Prostate gland (tissue), 2 donors: ENCODE measurements at regions not wholly inside any gene's neighbourhood (a gene's known extent, or its start where the extent isn't known, plus 50 kb on each side); places are given as distances from the start of the nearest gene placed in this dataset.

Experiments used
- DNase-seq: peaks from one replicate; pipeline ENCODE4 v3.0.0-alpha.2; 2019; ENCODE audit warnings: low spot score
- H3K27ac ChIP-seq, 2 donors: fragments of 200-600 bp; sonication (generic); 2 replicates each; pipeline ENCODE4 v1.5.1; 2017 to 2019
- H3K27me3 ChIP-seq: fragments of 200-600 bp; sonication (generic); replicated peaks from 2 replicates; pipeline ENCODE4 v1.5.1; 2019; ENCODE audit not compliant: insufficient read depth
- H3K36me3 ChIP-seq, 2 donors: fragments of 200-600 bp; sonication (generic); 1 replicate in 1 of 2; 2 replicates in 1 of 2; pipeline versions ENCODE4 v1.5.1 to v1.8.1; 2017 to 2019
- H3K4me1 ChIP-seq: fragments of 200-600 bp; sonication (generic); replicated peaks from 2 replicates; pipeline ENCODE4 v1.5.1; 2019
- H3K4me3 ChIP-seq, 2 donors: fragments of 200-600 bp; sonication (generic); 2 replicates each; pipeline ENCODE4 v1.5.1; 2017 to 2019
- H3K9me3 ChIP-seq: fragments of 200-600 bp; sonication (generic); 2 replicates; pipeline ENCODE4 v1.5.1; 2017
- POLR2A ChIP-seq: fragments of 450-650 bp; IDR thresholded peaks from one replicate; pipeline ENCODE4 v1.6.1; 2016; ENCODE audit warnings: antibody characterized with exemption, mild to moderate bottlenecking
- POLR2AphosphoS5 ChIP-seq: sonication (generic); formaldehyde crosslinking; IDR thresholded peaks from one replicate; pipeline ENCODE4 v1.6.1; 2017; ENCODE audit warnings: antibody characterized with exemption
- WGBS: methylation state at CpG from one replicate; pipeline ENCODE4 v1.1.5; 2018; 5-methylcytosine and 5-hydroxymethylcytosine counted together
- intact Hi-C: fragments of 100-400 bp; cut with DNase I; formaldehyde crosslinking; loops from one replicate; pipeline ENCODE4 v1.14.2; 2022
- TF ChIP-seq, protein P1 (sequence below), 4 experiments: fragments of 200-600 bp in 2 of 4; fragments of 450-650 bp in 2 of 4; sonication (generic) in 2 of 4; IDR thresholded peaks; 1 replicate in 3 of 4; 2 replicates in 1 of 4; pipeline ENCODE4 v1.5.1; 2016 to 2019; ENCODE audit warnings: antibody characterized with exemption in 4 of 4, mild to moderate bottlenecking in 2 of 4, moderate library complexity in 2 of 4

DNA sequence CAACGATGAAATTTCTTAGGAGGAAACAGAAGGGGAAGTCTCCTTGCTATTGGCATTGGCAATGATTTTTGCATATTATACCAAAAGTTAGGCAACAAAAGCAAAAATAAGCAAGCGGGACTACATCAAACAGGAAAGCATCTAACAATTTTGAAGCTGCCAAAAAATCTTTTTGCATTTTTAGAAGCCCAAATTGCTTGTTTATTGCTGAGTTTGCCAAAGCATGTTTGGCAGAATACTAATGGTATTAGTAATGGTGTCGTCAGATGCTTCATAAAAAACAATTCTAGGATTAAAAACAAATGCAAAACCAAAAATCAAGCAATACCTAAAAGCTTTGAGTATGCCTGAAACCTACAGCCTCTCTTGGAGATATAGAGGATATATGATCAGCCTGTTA is 80.0 kb downstream of the GALR1 start:
- no peaks in the 10 kb centered on the region for H3K9me3 ChIP-seq
- TF ChIP-seq, protein P1, sequence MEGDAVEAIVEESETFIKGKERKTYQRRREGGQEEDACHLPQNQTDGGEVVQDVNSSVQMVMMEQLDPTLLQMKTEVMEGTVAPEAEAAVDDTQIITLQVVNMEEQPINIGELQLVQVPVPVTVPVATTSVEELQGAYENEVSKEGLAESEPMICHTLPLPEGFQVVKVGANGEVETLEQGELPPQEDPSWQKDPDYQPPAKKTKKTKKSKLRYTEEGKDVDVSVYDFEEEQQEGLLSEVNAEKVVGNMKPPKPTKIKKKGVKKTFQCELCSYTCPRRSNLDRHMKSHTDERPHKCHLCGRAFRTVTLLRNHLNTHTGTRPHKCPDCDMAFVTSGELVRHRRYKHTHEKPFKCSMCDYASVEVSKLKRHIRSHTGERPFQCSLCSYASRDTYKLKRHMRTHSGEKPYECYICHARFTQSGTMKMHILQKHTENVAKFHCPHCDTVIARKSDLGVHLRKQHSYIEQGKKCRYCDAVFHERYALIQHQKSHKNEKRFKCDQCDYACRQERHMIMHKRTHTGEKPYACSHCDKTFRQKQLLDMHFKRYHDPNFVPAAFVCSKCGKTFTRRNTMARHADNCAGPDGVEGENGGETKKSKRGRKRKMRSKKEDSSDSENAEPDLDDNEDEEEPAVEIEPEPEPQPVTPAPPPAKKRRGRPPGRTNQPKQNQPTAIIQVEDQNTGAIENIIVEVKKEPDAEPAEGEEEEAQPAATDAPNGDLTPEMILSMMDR (IDR thresholded peaks at IDR 0.05): no peak
- no peak for TF ChIP-seq POLR2AphosphoS5
- TF ChIP-seq POLR2A: no peak
- no peaks in the 10 kb centered on the region for H3K36me3 ChIP-seq
- DNase-seq: no peak
- intact Hi-C loops: no loop called here
- H3K27me3 ChIP-seq: no peaks in the 10 kb centered on the region
- no peak overlapping the region for H3K27ac ChIP-seq
- H3K4me3 ChIP-seq: no peak overlapping the region
- no peaks in the 10 kb centered on the region for H3K4me1 ChIP-seq
- 71% methylated on average over 3 of the region's 3 CpGs for WGBS

DNA sequence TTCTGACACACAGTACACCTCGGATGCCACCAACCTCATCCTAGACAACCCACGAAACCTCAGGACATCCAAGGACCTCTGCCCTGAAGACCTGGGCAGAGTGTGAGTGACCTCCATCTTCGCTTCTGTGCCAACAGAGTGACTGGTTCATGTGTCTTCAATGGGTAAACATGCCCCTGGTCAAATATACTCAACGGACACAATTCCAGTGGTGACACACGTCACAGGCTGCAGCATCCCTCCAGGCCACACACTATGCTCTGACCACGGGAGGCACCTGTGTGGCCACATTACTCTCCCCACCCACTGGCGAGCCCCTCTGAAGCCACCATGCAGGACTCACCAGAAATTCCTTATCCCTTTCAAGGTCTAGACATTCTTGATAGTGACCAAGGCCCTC is 85.2 kb downstream of the GALR1 start:
- Histone ChIP-seq H3K4me1 (no peaks in the 10 kb centered on the region), H3K9me3 (no peaks in the 10 kb centered on the region), H3K27me3 (peaks cover 1% of the 10 kb centered on the region), H3K36me3 (no peaks in the 10 kb centered on the region), H3K4me3 (no peak overlapping the region), H3K27ac (no peak overlapping the region)
- intact Hi-C loops: no loop called here
- WGBS: 68% methylated on average over 7 of the region's 7 CpGs
- TF ChIP-seq POLR2A (no peak), POLR2AphosphoS5 (no peak)
- TF ChIP-seq, protein P1 (IDR thresholded peaks at IDR 0.05): no peak
- no peak for DNase-seq

DNA sequence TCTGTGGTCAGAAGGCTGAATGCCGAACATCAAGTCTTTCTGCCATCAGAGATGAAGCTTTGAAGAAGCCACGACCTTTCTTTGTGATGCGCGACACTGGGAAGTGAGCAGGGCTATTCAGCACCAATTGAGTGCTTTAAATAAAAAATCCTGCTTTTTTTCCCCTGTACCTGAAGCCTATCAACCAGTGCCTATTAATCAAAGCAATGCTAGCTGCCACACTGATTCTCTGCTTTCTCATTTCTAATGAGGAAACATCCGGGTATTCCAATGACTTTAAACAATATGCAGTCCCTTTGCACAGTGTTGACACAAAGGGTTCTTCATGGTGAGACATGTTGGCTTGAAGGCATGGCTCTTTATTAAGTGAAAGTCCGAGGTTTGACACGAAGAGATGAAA is 88.0 kb downstream of the GALR1 start:
- Histone ChIP-seq H3K27ac (no peak overlapping the region), H3K27me3 (peaks cover 3% of the 10 kb centered on the region), H3K9me3 (no peaks in the 10 kb centered on the region), H3K4me1 (no peaks in the 10 kb centered on the region), H3K36me3 (no peaks in the 10 kb centered on the region), H3K4me3 (no peak overlapping the region)
- DNase-seq: no peak
- intact Hi-C loops: no loop called here
- TF ChIP-seq POLR2A: no peak
- TF ChIP-seq, protein P1 (IDR thresholded peaks at IDR 0.05): no peak
- no peak for TF ChIP-seq POLR2AphosphoS5
- 59% methylated on average over 7 of the region's 7 CpGs for WGBS

DNA sequence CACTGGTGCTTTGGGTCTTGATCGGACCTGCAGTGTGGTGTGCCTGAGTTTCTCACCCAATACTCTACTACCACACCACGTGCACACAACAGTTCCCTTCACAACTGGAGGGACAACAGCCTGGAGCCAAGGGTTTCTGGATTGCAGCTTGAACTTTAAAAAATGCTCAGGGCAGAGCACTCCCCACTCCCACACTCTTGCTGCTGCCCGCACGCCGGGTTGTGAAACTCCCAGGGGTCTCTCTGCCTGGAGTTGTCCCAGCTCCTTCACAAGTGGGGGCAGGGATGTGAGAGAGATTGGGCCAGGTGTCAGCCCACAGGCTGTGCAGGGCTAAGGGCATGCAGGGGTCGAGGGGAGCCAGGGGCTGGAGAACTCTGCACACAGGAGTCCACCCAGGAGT is 89.4 kb downstream of the GALR1 start:
- peaks cover 3% of the 10 kb centered on the region for H3K27me3 ChIP-seq
- no peaks in the 10 kb centered on the region for H3K36me3 ChIP-seq
- no peak overlapping the region for H3K27ac ChIP-seq
- no peak for TF ChIP-seq POLR2A
- TF ChIP-seq, protein P1 (IDR thresholded peaks at IDR 0.05): no peak
- TF ChIP-seq POLR2AphosphoS5: no peak
- WGBS: 84% methylated on average over 6 of the region's 6 CpGs
- no peak overlapping the region for H3K4me3 ChIP-seq
- DNase-seq: no peak
- H3K9me3 ChIP-seq: no peaks in the 10 kb centered on the region
- no peaks in the 10 kb centered on the region for H3K4me1 ChIP-seq
- intact Hi-C loops: no loop called here

DNA sequence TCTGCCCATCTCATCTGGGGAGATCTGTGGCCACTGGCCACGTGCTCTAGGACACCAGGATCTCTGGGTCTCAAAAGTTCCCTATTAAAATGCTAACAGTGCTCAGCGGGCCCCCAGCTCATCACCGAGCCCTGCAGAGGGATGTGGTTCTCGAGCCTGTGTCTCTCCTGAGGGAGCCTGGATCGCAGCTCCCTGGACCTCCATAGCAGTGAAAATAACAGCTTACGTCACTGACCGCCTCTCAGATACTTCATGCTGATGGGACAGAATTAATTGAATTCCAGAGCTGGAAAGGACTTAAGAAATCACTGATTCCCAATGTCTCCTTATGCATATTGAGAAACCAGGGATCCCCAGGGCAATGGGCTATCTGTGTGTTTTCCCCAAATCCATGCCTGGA is 90.0 kb downstream of the GALR1 start:
- H3K4me3 ChIP-seq: no peak overlapping the region
- intact Hi-C loops: no loop called here
- TF ChIP-seq, protein P1 (IDR thresholded peaks at IDR 0.05): no peak
- TF ChIP-seq POLR2AphosphoS5: no peak
- TF ChIP-seq POLR2A: no peak
- peaks cover 3% of the 10 kb centered on the region for H3K27me3 ChIP-seq
- H3K9me3 ChIP-seq: no peaks in the 10 kb centered on the region
- DNase-seq: no peak
- H3K27ac ChIP-seq: no peak overlapping the region
- no peaks in the 10 kb centered on the region for H3K36me3 ChIP-seq
- 94% methylated on average over 7 of the region's 7 CpGs for WGBS
- no peaks in the 10 kb centered on the region for H3K4me1 ChIP-seq
